H9 (cell line): ENCODE measurements at regions not wholly inside any gene's neighbourhood (a gene's known extent, or its start where the extent isn't known, plus 50 kb on each side); places are given as distances from the start of the nearest gene placed in this dataset.
A peak's percentile ranks its signal among the peaks of the same experiment; 100 is the strongest.

Source experiments
- DNase-seq: peaks from one replicate; pipeline ENCODE4 v3.0.0-alpha.2; 2017
- H2AFZ ChIP-seq: one replicate; pipeline ENCODE4 v1.6.1; 2013; ENCODE audit warnings: mild to moderate bottlenecking, low read length, control low read depth, moderate library complexity
- H2AK5ac ChIP-seq: 2 replicates; pipeline ENCODE4 v1.6.1; 2013; ENCODE audit warnings: low read length, control low read depth, mixed read lengths; ENCODE audit not compliant: insufficient read length
- H2BK120ac ChIP-seq: one replicate; pipeline ENCODE4 v1.6.1; 2013; ENCODE audit warnings: low read depth, mild to moderate bottlenecking, low read length, control low read depth, inconsistent platforms; ENCODE audit not compliant: poor library complexity, severe bottlenecking
- H2BK12ac ChIP-seq: 2 replicates; pipeline ENCODE4 v1.6.1; 2013; ENCODE audit warnings: low read length, control low read depth, mixed read lengths, low read depth; ENCODE audit not compliant: insufficient read length
- H2BK15ac ChIP-seq: 2 replicates; pipeline ENCODE4 v1.6.1; 2013; ENCODE audit warnings: low read depth, low read length, control low read depth
- H2BK20ac ChIP-seq: one replicate; pipeline ENCODE4 v1.6.1; 2013; ENCODE audit warnings: low read depth, mild to moderate bottlenecking, low read length, control low read depth, inconsistent platforms; ENCODE audit not compliant: poor library complexity, severe bottlenecking
- H2BK5ac ChIP-seq: 2 replicates; pipeline ENCODE4 v1.6.1; 2013; ENCODE audit warnings: low read length, control low read depth, mixed read lengths; ENCODE audit not compliant: insufficient read length
- H3K14ac ChIP-seq: 2 replicates; pipeline ENCODE4 v1.6.1; 2013; ENCODE audit warnings: low read length, control low read depth; ENCODE audit not compliant: insufficient read depth
- H3K18ac ChIP-seq: 2 replicates; pipeline ENCODE4 v1.6.1; 2013; ENCODE audit warnings: low read depth, mild to moderate bottlenecking, mixed read lengths, low read length, control low read depth; ENCODE audit not compliant: insufficient read length
- H3K23ac ChIP-seq: 2 replicates; pipeline ENCODE4 v1.6.1; 2013; ENCODE audit warnings: low read length, control low read depth, mixed read lengths, low read depth; ENCODE audit not compliant: insufficient read length
- H3K23me2 ChIP-seq: 2 replicates; pipeline ENCODE4 v1.6.1; 2013; ENCODE audit warnings: low read depth, mild to moderate bottlenecking, mixed read lengths, low read length, control low read depth; ENCODE audit not compliant: insufficient read length, poor library complexity, severe bottlenecking
- H3K27ac ChIP-seq: 2 replicates; pipeline ENCODE4 v1.5.1; 2013; ENCODE audit warnings: low read length, control low read depth, mixed read lengths, low read depth; ENCODE audit not compliant: insufficient read length
- H3K27me3 ChIP-seq: 2 replicates; pipeline ENCODE4 v1.6.1; 2013; ENCODE audit warnings: low read length, control low read depth, inconsistent platforms; ENCODE audit not compliant: insufficient read depth
- H3K4ac ChIP-seq: 2 replicates; pipeline ENCODE4 v1.6.1; 2013; ENCODE audit warnings: low read depth, mild to moderate bottlenecking, control low read depth, inconsistent platforms, low read length, moderate library complexity
- H3K4me1 ChIP-seq: 2 replicates; pipeline ENCODE4 v1.6.1; 2013; ENCODE audit warnings: low read length, control low read depth, inconsistent platforms; ENCODE audit not compliant: insufficient read depth
- H3K4me2 ChIP-seq: 2 replicates; pipeline ENCODE4 v1.6.1; 2013; ENCODE audit warnings: low read length, control low read depth, mixed read lengths; ENCODE audit not compliant: insufficient read length, insufficient read depth
- H3K56ac ChIP-seq: 2 replicates; pipeline ENCODE4 v1.6.1; 2013; ENCODE audit warnings: low read depth, mild to moderate bottlenecking, mixed read lengths, low read length, control low read depth; ENCODE audit not compliant: insufficient read length
- H3K79me1 ChIP-seq: 2 replicates; pipeline ENCODE4 v1.6.1; 2013; ENCODE audit warnings: low read depth, mild to moderate bottlenecking, moderate library complexity, low read length, control low read depth, inconsistent platforms; ENCODE audit not compliant: insufficient read depth, poor library complexity, severe bottlenecking
- H3K79me2 ChIP-seq: 2 replicates; pipeline ENCODE4 v1.6.1; 2013; ENCODE audit warnings: low read length, control low read depth, inconsistent platforms; ENCODE audit not compliant: insufficient read depth
- H3K9ac ChIP-seq: 2 replicates; pipeline ENCODE4 v1.6.1; 2013; ENCODE audit warnings: low read length, control low read depth, mixed read lengths; ENCODE audit not compliant: insufficient read length; ENCODE audit errors: extremely low read depth
- H3K9me3 ChIP-seq: one replicate; pipeline ENCODE4 v1.6.1; 2013; ENCODE audit warnings: low read depth, low read length, inconsistent platforms; ENCODE audit not compliant: control insufficient read depth
- H3T11ph ChIP-seq: one replicate; pipeline ENCODE4 v1.6.1; 2013; ENCODE audit warnings: mild to moderate bottlenecking, low read length, control low read depth, inconsistent platforms
- H4K20me1 ChIP-seq: one replicate; pipeline ENCODE4 v1.6.1; 2013; ENCODE audit not compliant: control insufficient read depth, insufficient read length, insufficient read depth
- H4K5ac ChIP-seq: 2 replicates; pipeline ENCODE4 v1.6.1; 2013; ENCODE audit warnings: low read depth, mild to moderate bottlenecking, mixed read lengths, low read length, control low read depth; ENCODE audit not compliant: insufficient read length
- H4K8ac ChIP-seq: replicated peaks from 2 replicates; pipeline ENCODE4 v1.6.1; 2013; ENCODE audit warnings: low read length, control low read depth, mixed read lengths, low read depth; ENCODE audit not compliant: insufficient read length
- H4K91ac ChIP-seq: 2 replicates; pipeline ENCODE4 v1.6.1; 2013; ENCODE audit warnings: low read depth, mild to moderate bottlenecking, moderate library complexity, mixed read lengths, low read length, control low read depth; ENCODE audit not compliant: insufficient read length
- H3K27ac Mint-ChIP-seq, 3 experiments: 2 replicates in 2 of 3; 3 replicates in 1 of 3; pipeline ENCODE4 v1.8.0; 2020 to 2021; ENCODE audit warnings: mixed read lengths in 3 of 3, mild to moderate bottlenecking in 1 of 3, moderate library complexity in 1 of 3
- H3K27me3 Mint-ChIP-seq: 2 replicates; pipeline ENCODE4 v1.8.0; 2021; ENCODE audit warnings: low read depth, mild to moderate bottlenecking, moderate library complexity, mixed read lengths
- H3K36me3 Mint-ChIP-seq, 3 experiments: 2 replicates in 2 of 3; 3 replicates in 1 of 3; pipeline ENCODE4 v1.8.0; 2020 to 2021; ENCODE audit warnings: low read depth in 3 of 3, mixed read lengths in 3 of 3; ENCODE audit not compliant: insufficient read depth in 1 of 3
- H3K4me1 Mint-ChIP-seq, 2 experiments: 2 replicates each; pipeline ENCODE4 v1.8.0; 2020; ENCODE audit warnings: mixed read lengths in 2 of 2
- H3K4me3 Mint-ChIP-seq, 2 experiments: 2 replicates in 1 of 2; 3 replicates in 1 of 2; pipeline ENCODE4 v1.8.0; 2020 to 2021; ENCODE audit warnings: mild to moderate bottlenecking in 2 of 2, mixed read lengths in 2 of 2, moderate library complexity in 1 of 2
- H3K9me3 Mint-ChIP-seq, 2 experiments: 2 replicates in 1 of 2; 3 replicates in 1 of 2; pipeline ENCODE4 v1.8.0; 2020; ENCODE audit warnings: mild to moderate bottlenecking in 2 of 2, mixed read lengths in 2 of 2, moderate library complexity in 1 of 2
- CTCF ChIP-seq: fragments of 200-600 bp; sonication (generic); conservative IDR thresholded peaks from 3 replicates; pipeline ENCODE4 v1.8.0; 2021; ENCODE audit warnings: antibody characterized with exemption, mild to moderate bottlenecking
- WGBS: extraction: QIAGEN DNeasy Blood & Tissue Kit; methylation state at CpG from one replicate; pipeline ENCODE4 v1.1.7; 2013; ENCODE audit warnings: missing lambda C conversion rate, low lambda C conversion rate, mixed read lengths; ENCODE audit not compliant: insufficient read length; ENCODE audit errors: extremely low coverage; 5-methylcytosine and 5-hydroxymethylcytosine counted together

- no peaks in the 10 kb centered on the region for H3K9me3 ChIP-seq
- H3K4me1 ChIP-seq: no peaks in the 10 kb centered on the region
- H4K91ac ChIP-seq: no peak overlapping the region
- H3K9me3 Mint-ChIP-seq: peaks cover 2 to 3% of the 10 kb centered on the region in 2 experiments; a peak in 1 of 5 replicates
- peak overlapping the region in 2 of 3 experiments; percentile 77 to 84; a peak in 4 of 7 replicates for H3K27ac Mint-ChIP-seq
- H3K4me1 Mint-ChIP-seq: peaks cover 18 to 22% of the 10 kb centered on the region in 2 experiments
- H3K4me2 ChIP-seq: peak overlapping the region; percentile 50
- no peaks in the 10 kb centered on the region for H3K27me3 Mint-ChIP-seq
- H3K4ac ChIP-seq: no peak overlapping the region
- H3K27me3 ChIP-seq: no peaks in the 10 kb centered on the region
- no peak for TF ChIP-seq CTCF
- peak overlapping the region; percentile 21 for H3K18ac ChIP-seq
- H3K4me3 Mint-ChIP-seq: peak overlapping the region; percentile 7 to 50; a peak in 3 of 5 replicates
- H3K36me3 Mint-ChIP-seq: peaks cover 0 to 4% (median 2%) of the 10 kb centered on the region in 3 experiments; a peak in 2 of 7 replicates
- no peak overlapping the region for H2AK5ac ChIP-seq
- no peak overlapping the region for H4K8ac ChIP-seq
- DNase-seq: no peak
- no peak overlapping the region for H3T11ph ChIP-seq
- H3K79me2 ChIP-seq: no peaks in the 10 kb centered on the region
- H3K23ac ChIP-seq: no peak overlapping the region
- no CpG with 5 or more reads among the region's 18 CpGs for WGBS
- no peak overlapping the region for H3K27ac ChIP-seq
- H2BK5ac ChIP-seq: no peak overlapping the region
- H2BK20ac ChIP-seq: no peak overlapping the region
- H2BK12ac ChIP-seq: no peak overlapping the region
- no peak overlapping the region for H2BK15ac ChIP-seq
- H3K23me2 ChIP-seq: no peaks in the 10 kb centered on the region
- no peaks in the 10 kb centered on the region for H4K20me1 ChIP-seq
- no peak overlapping the region for H2AFZ ChIP-seq
- no peak overlapping the region for H3K56ac ChIP-seq
- H4K5ac ChIP-seq: no peak overlapping the region
- no peaks in the 10 kb centered on the region for H3K79me1 ChIP-seq
- peak overlapping the region; percentile 2; the same call in 1 of the 2 replicates for H3K14ac ChIP-seq
- no peak overlapping the region for H2BK120ac ChIP-seq
- H3K9ac ChIP-seq: peak overlapping the region; percentile 2
Measured at GRCh38 chr13:106213028-106213757, 322.3 kb downstream of the EFNB2 start.
